A549 (cell line): ENCODE measurements at regions not wholly inside any gene's neighbourhood (a gene's known extent, or its start where the extent isn't known, plus 50 kb on each side); places are given as distances from the start of the nearest gene placed in this dataset.

ENCODE experiments used
- POLR2A ChIP-seq: IDR thresholded peaks from 2 replicates; pipeline ENCODE4 v1.6.1; 2012; ENCODE audit warnings: mild to moderate bottlenecking, low read length
- ZSCAN20 ChIP-seq: fragments of 250-450 bp; sonication (Bioruptor Pico); IDR thresholded peaks from 2 replicates; pipeline ENCODE4 v1.8.0; 2022; ENCODE audit warnings: mild to moderate bottlenecking, moderate library complexity
- TF ChIP-seq, protein P1 (sequence below): fragments of >200 bp; sonication (Bioruptor Twin); formaldehyde crosslinking; IDR thresholded peaks from 3 replicates; pipeline ENCODE4 v1.5.1; 2016
- TF ChIP-seq, protein P2 (sequence below): IDR thresholded peaks from 2 replicates; pipeline ENCODE4 v1.6.1; 2012

- TF ChIP-seq, protein P1, sequence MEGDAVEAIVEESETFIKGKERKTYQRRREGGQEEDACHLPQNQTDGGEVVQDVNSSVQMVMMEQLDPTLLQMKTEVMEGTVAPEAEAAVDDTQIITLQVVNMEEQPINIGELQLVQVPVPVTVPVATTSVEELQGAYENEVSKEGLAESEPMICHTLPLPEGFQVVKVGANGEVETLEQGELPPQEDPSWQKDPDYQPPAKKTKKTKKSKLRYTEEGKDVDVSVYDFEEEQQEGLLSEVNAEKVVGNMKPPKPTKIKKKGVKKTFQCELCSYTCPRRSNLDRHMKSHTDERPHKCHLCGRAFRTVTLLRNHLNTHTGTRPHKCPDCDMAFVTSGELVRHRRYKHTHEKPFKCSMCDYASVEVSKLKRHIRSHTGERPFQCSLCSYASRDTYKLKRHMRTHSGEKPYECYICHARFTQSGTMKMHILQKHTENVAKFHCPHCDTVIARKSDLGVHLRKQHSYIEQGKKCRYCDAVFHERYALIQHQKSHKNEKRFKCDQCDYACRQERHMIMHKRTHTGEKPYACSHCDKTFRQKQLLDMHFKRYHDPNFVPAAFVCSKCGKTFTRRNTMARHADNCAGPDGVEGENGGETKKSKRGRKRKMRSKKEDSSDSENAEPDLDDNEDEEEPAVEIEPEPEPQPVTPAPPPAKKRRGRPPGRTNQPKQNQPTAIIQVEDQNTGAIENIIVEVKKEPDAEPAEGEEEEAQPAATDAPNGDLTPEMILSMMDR, result no peak
- TF ChIP-seq, protein P2, sequence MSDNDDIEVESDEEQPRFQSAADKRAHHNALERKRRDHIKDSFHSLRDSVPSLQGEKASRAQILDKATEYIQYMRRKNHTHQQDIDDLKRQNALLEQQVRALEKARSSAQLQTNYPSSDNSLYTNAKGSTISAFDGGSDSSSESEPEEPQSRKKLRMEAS, result no peak
- TF ChIP-seq POLR2A, result no peak
- no peak for TF ChIP-seq ZSCAN20 (CRISPR knock-in tag)
Observed at GRCh38 chr5:161189452-161189851, 337.4 kb upstream of the ATP10B start.
